ENCODE measurements at regions not wholly inside any gene's neighbourhood (a gene's known extent, or its start where the extent isn't known, plus 50 kb on each side); places are given as distances from the start of the nearest gene placed in this dataset.

GRCh38 chr7:26038201-26038990 is 113.6 kb upstream of the NFE2L3 start:
- no peak for TF ChIP-seq CTCF (conservative IDR thresholded peaks at IDR 0.05; ENCODE audit: low read length)
- TF ChIP-seq EZH2phosphoT487 (IDR thresholded peaks at IDR 0.05; ENCODE audit: borderline replicate concordance, low read depth, low read length): no peak

Measured in OCI-LY7 (cell line).